Ecto neural progenitor cell (in vitro differentiated cells): ENCODE measurements at regions not wholly inside any gene's neighbourhood (a gene's known extent, or its start where the extent isn't known, plus 50 kb on each side); places are given as distances from the start of the nearest gene placed in this dataset.

Experiments
- DNase-seq: peaks from one replicate; pipeline ENCODE4 v3.0.0-alpha.2; 2018; ENCODE audit warnings: low spot score

- no peak for DNase-seq
Measured at GRCh38 chr4:181952478-181952877, 290.7 kb upstream of the TENM3 start.

- no peak for DNase-seq
Measured at GRCh38 chr4:181956512-181956911, 286.7 kb upstream of the TENM3 start.

- DNase-seq, result no peak
Measured at GRCh38 chr4:181957088-181957487, 286.1 kb upstream of the TENM3 start.

- DNase-seq, result no peak
Measured at GRCh38 chr4:181958446-181958845, 284.8 kb upstream of the TENM3 start.

- no peak for DNase-seq
Measured at GRCh38 chr4:181959121-181959520, 284.1 kb upstream of the TENM3 start.

- DNase-seq, result no peak
Measured at GRCh38 chr4:181960384-181960783, 282.8 kb upstream of the TENM3 start.

- DNase-seq, result no peak
Measured at GRCh38 chr4:181962321-181962720, 280.9 kb upstream of the TENM3 start.

GRCh38 chr4:181964731-181965130 lies 278.5 kb upstream of the TENM3 start:
- DNase-seq, result no peak

GRCh38 chr4:181966104-181966551 lies 277.1 kb upstream of the TENM3 start:
- no peak for DNase-seq

GRCh38 chr4:181967401-181967800 lies 275.8 kb upstream of the TENM3 start:
- no peak for DNase-seq

GRCh38 chr4:181968371-181968770 lies 274.8 kb upstream of the TENM3 start:
- DNase-seq, result no peak

GRCh38 chr4:181969151-181969550 lies 274.1 kb upstream of the TENM3 start:
- DNase-seq, result no peak

- no peak for DNase-seq
Measured at GRCh38 chr4:181970366-181970765, 272.8 kb upstream of the TENM3 start.

GRCh38 chr4:181971411-181971810 lies 271.8 kb upstream of the TENM3 start:
- DNase-seq, result no peak

- DNase-seq, result no peak
Measured at GRCh38 chr4:181971973-181972372, 271.2 kb upstream of the TENM3 start.

GRCh38 chr4:181976764-181977163 lies 266.4 kb upstream of the TENM3 start:
- no peak for DNase-seq

GRCh38 chr4:181982437-181982836 lies 260.8 kb upstream of the TENM3 start:
- no peak for DNase-seq

- no peak for DNase-seq
Measured at GRCh38 chr4:181982856-181983255, 260.3 kb upstream of the TENM3 start.

- DNase-seq, result no peak
Measured at GRCh38 chr4:181987392-181987791, 255.8 kb upstream of the TENM3 start.

GRCh38 chr4:181989071-181989470 lies 254.1 kb upstream of the TENM3 start:
- DNase-seq, result no peak

- DNase-seq, result no peak
Measured at GRCh38 chr4:181991369-181992108, 251.7 kb upstream of the TENM3 start.

- no peak for DNase-seq
Measured at GRCh38 chr4:181998398-181999295, 244.6 kb upstream of the TENM3 start.

GRCh38 chr4:182000077-182000476 lies 243.1 kb upstream of the TENM3 start:
- DNase-seq, result no peak
